ACC112 (cell line): ENCODE measurements at regions not wholly inside any gene's neighbourhood (a gene's known extent, or its start where the extent isn't known, plus 50 kb on each side); places are given as distances from the start of the nearest gene placed in this dataset.
A peak's percentile ranks its signal among the peaks of the same experiment; 100 is the strongest.

Source experiments
- H2AFZ ChIP-seq: fragments of 200-600 bp; sonication (generic); one replicate; pipeline ENCODE4 v1.6.0; 2017; ENCODE audit warnings: antibody characterized with exemption, low read length; ENCODE audit not compliant: unreplicated experiment
- H3K27ac ChIP-seq: fragments of 200-600 bp; sonication (generic); 2 replicates; pipeline ENCODE4 v1.5.1; 2014; ENCODE audit warnings: low read depth, mild to moderate bottlenecking, antibody characterized with exemption, low read length, moderate library complexity
- H3K27me3 ChIP-seq: fragments of 200-600 bp; sonication (generic); 2 replicates; pipeline ENCODE4 v1.6.1; 2014; ENCODE audit warnings: mild to moderate bottlenecking, antibody characterized with exemption, low read length, moderate library complexity, mixed read lengths; ENCODE audit not compliant: insufficient read depth
- H3K36me3 ChIP-seq: fragments of 200-600 bp; sonication (generic); 2 replicates; pipeline ENCODE4 v1.6.1; 2016; ENCODE audit warnings: mild to moderate bottlenecking, antibody characterized with exemption, low read length, moderate library complexity, mixed read lengths; ENCODE audit not compliant: insufficient read depth
- H3K4me1 ChIP-seq: fragments of 200-600 bp; sonication (generic); one replicate; pipeline ENCODE4 v1.6.1; 2016; ENCODE audit warnings: low read length, mixed read lengths; ENCODE audit not compliant: insufficient read depth, unreplicated experiment, control insufficient read depth
- H3K4me3 ChIP-seq: fragments of 200-600 bp; sonication (generic); 2 replicates; pipeline ENCODE4 v1.5.1; 2014; ENCODE audit warnings: mild to moderate bottlenecking, low read depth, low read length
- H3K79me2 ChIP-seq: fragments of 200-600 bp; sonication (generic); one replicate; pipeline ENCODE4 v1.6.0; 2016; ENCODE audit warnings: low read length; ENCODE audit not compliant: control insufficient read depth, unreplicated experiment, insufficient read depth

GRCh38 chr2:224196810-224197209 lies 157.7 kb upstream of the SERPINE2 start:
- Histone ChIP-seq H3K4me3 (no peak overlapping the region), H2AFZ (no peak overlapping the region), H3K36me3 (no peaks in the 10 kb centered on the region), H3K27ac (no peak overlapping the region), H3K27me3 (no peaks in the 10 kb centered on the region), H3K79me2 (no peaks in the 10 kb centered on the region), H3K4me1 (peaks cover 12% of the 10 kb centered on the region)

DNA sequence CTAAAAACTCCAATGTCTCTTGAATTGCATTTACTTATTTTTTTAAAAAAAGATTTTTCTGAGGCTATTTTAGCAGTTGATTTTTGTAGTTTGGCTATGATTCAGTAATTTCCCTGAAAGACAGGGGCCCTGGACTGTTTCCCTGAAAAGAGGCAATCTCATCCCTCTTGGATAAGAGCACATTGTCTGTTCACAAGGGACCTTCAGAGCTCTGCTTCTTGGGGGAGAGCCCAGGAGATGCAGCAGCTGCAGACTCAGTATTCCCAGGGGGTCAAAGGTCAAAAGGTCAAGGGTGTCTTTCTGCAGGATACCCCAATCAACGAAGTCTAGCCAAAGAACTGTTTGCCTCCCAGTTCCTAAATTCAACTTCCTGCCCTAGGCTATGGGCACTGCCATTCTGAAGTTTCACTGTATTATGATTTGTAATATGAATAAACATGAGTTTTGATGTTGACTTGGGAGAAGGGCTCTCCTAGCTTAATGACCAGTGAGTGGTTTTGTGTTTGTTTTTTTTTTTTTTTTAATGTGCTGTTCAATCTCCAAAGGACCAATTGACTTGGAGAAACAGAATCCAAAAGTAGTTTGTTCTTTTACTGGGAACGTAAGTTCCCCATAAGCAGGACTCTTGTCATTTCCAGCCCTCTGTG lies 157.0 kb upstream of the SERPINE2 start:
- Histone ChIP-seq H3K27me3 (no peaks in the 10 kb centered on the region), H3K4me3 (no peak overlapping the region)

GRCh38 chr2:224194161-224194560 lies 155.1 kb upstream of the SERPINE2 start:
- H3K4me1 ChIP-seq = peaks cover 14% of the 10 kb centered on the region
- H3K36me3 ChIP-seq = no peaks in the 10 kb centered on the region
- H3K79me2 ChIP-seq = no peaks in the 10 kb centered on the region
- H3K4me3 ChIP-seq = no peak overlapping the region
- H2AFZ ChIP-seq = no peak overlapping the region
- no peaks in the 10 kb centered on the region for H3K27me3 ChIP-seq
- H3K27ac ChIP-seq = no peak overlapping the region

More for the DNA sequence above, 157.0 kb upstream of the SERPINE2 start:
- H3K79me2 ChIP-seq = no peaks in the 10 kb centered on the region
- H2AFZ ChIP-seq = no peak overlapping the region
- no peaks in the 10 kb centered on the region for H3K36me3 ChIP-seq
- no peak overlapping the region for H3K27ac ChIP-seq
- H3K4me1 ChIP-seq = peaks cover 12% of the 10 kb centered on the region

DNA sequence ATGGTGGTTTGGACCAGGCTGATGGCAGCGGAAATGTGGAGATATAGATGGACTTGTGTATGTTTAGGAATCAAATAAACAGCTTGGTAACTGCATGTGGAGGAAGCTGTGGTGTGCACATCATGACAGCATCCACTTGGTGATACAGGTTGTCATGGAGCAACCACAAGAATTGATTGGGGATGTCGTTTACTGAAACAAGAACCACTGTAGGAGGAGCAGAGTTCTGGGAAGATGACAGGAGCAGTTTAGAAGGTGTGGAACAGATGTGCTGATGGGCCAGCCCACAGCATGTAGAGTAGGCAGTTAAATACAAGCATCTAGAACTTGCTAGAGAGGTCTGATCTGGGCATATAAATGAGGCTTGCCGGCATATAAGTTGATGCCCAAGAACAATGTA lies 152.4 kb upstream of the SERPINE2 start:
- Histone ChIP-seq H3K4me1 (peaks cover 10% of the 10 kb centered on the region), H3K4me3 (no peak overlapping the region), H2AFZ (no peak overlapping the region), H3K36me3 (no peaks in the 10 kb centered on the region), H3K79me2 (no peaks in the 10 kb centered on the region), H3K27me3 (no peaks in the 10 kb centered on the region), H3K27ac (no peak overlapping the region)

- Histone ChIP-seq H3K36me3 (no peaks in the 10 kb centered on the region), H3K27ac (no peak overlapping the region), H3K4me3 (no peak overlapping the region), H2AFZ (peak overlapping the region; percentile 34), H3K79me2 (no peaks in the 10 kb centered on the region), H3K4me1 (peaks cover 9% of the 10 kb centered on the region), H3K27me3 (no peaks in the 10 kb centered on the region)
Measured at GRCh38 chr2:224190936-224191270, 151.8 kb upstream of the SERPINE2 start.

- Histone ChIP-seq H3K27ac (no peak overlapping the region), H3K36me3 (no peaks in the 10 kb centered on the region), H3K27me3 (no peaks in the 10 kb centered on the region), H3K4me1 (peaks cover 9% of the 10 kb centered on the region), H3K79me2 (no peaks in the 10 kb centered on the region), H2AFZ (peak overlapping the region; percentile 85), H3K4me3 (no peak overlapping the region)
Measured at GRCh38 chr2:224190234-224190935, 151.3 kb upstream of the SERPINE2 start.

DNA sequence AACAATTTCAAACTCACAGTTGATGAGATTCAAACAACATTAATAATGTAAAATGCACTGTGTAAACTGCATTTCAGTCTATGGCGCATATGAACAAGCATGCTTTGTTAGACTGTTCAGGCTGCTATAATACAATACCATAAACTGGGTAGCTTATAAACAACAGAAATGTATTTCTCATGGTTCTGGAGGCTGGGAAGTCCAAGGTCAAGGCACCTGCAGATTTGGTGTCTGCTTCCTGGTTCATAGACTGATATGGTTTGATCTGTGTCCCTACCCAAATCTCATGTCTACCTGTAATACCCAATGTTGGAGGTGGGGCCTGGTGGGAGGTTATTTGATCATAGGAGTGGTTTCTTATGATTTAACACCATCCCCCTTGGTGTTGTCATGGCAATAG lies 148.1 kb upstream of the SERPINE2 start:
- Histone ChIP-seq H3K36me3 (no peaks in the 10 kb centered on the region), H3K27ac (no peak overlapping the region), H3K27me3 (no peaks in the 10 kb centered on the region), H2AFZ (no peak overlapping the region), H3K79me2 (no peaks in the 10 kb centered on the region), H3K4me1 (peaks cover 16% of the 10 kb centered on the region), H3K4me3 (no peak overlapping the region)

- H2AFZ ChIP-seq = no peak overlapping the region
- H3K4me3 ChIP-seq = no peak overlapping the region
- H3K36me3 ChIP-seq = no peaks in the 10 kb centered on the region
- no peaks in the 10 kb centered on the region for H3K79me2 ChIP-seq
- peaks cover 8% of the 10 kb centered on the region for H3K4me1 ChIP-seq
- no peak overlapping the region for H3K27ac ChIP-seq
- no peaks in the 10 kb centered on the region for H3K27me3 ChIP-seq
Measured at GRCh38 chr2:224185023-224185601, 146.0 kb upstream of the SERPINE2 start.

DNA sequence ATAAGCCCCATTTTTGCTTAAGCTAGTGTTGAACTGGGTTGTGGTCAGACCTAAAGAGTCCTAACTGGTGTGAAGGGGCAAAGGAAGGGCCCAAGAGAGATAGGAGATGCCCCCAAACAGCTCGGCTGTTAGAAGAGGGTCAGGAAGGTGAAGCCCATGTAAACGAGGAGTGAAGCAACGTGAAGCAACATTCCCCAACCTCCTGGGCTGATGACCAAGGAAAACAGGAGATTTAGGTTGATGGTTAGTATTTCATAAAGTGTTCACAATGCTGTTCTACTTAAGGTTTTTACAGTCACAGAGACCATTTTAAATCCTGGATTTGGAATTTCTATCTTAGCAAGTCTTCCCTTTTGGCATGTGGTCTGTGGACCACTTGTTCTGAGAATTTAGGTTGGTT lies 144.0 kb upstream of the SERPINE2 start:
- Histone ChIP-seq H3K36me3 (no peaks in the 10 kb centered on the region), H3K4me1 (peaks cover 6% of the 10 kb centered on the region)

GRCh38 chr2:224182498-224182897 lies 143.4 kb upstream of the SERPINE2 start:
- H3K4me3 ChIP-seq = no peak overlapping the region
- H3K36me3 ChIP-seq = no peaks in the 10 kb centered on the region
- H3K4me1 ChIP-seq = peaks cover 6% of the 10 kb centered on the region
- no peaks in the 10 kb centered on the region for H3K27me3 ChIP-seq
- H3K79me2 ChIP-seq = no peaks in the 10 kb centered on the region
- no peak overlapping the region for H2AFZ ChIP-seq
- H3K27ac ChIP-seq = no peak overlapping the region

More for the DNA sequence above, 144.0 kb upstream of the SERPINE2 start:
- Histone ChIP-seq H3K27me3 (no peaks in the 10 kb centered on the region), H3K27ac (no peak overlapping the region), H3K4me3 (no peak overlapping the region), H2AFZ (no peak overlapping the region), H3K79me2 (no peaks in the 10 kb centered on the region)
